Panc1 (cell line): ENCODE measurements at regions not wholly inside any gene's neighbourhood (a gene's known extent, or its start where the extent isn't known, plus 50 kb on each side); places are given as distances from the start of the nearest gene placed in this dataset.

Experiments used
- ATAC-seq: fragments of 200-7000 bp; cut with Tn5 transposase; 2 replicates; pipeline ENCODE4 v1.9.1; 2020; ENCODE audit warnings: mild to moderate bottlenecking, moderate library complexity
- BruUV-seq: library from RNA; stranded (reverse); fragments of 400-500 nt; replicated peaks from 2 replicates; lab custom pipeline; 2021; lab: Mats Ljungman, UMichigan
- CTCF ChIA-PET: fragments of 300-600 bp; sonication (Branson Sonifier 250); formaldehyde crosslinking; loops from one replicate; lab custom pipeline; 2022; ENCODE audit warnings: antibody characterized with exemption; lab: Charles Lee
- POLR2A ChIA-PET: fragments of 300-600 bp; sonication (Branson Sonifier 250); formaldehyde crosslinking; loops from one replicate; lab custom pipeline; 2022; ENCODE audit warnings: antibody characterized with exemption; lab: Charles Lee
- DNase-seq: peaks from one replicate; pipeline ENCODE4 v3.0.0-alpha.2; 2010; ENCODE audit warnings: low read depth, low spot score
- H3K27ac ChIP-seq: 2 replicates; pipeline ENCODE4 v1.5.1; 2011; ENCODE audit warnings: mild to moderate bottlenecking, low read length, inconsistent platforms
- H3K27me3 ChIP-seq: fragments of 200-500 bp; sonication (Bioruptor generic); 2 replicates; pipeline ENCODE4 v1.6.0; 2014; ENCODE audit warnings: low read length, inconsistent platforms; ENCODE audit not compliant: control insufficient read depth, insufficient read depth
- H3K36me3 ChIP-seq: fragments of 200-500 bp; sonication (Bioruptor generic); 2 replicates; pipeline ENCODE4 v1.5.1; 2014; ENCODE audit warnings: inconsistent platforms, mild to moderate bottlenecking, low read length, moderate library complexity; ENCODE audit not compliant: control insufficient read depth, insufficient read depth
- H3K4me1 ChIP-seq: 2 replicates; pipeline ENCODE4 v1.5.1; 2011; ENCODE audit warnings: inconsistent platforms, mild to moderate bottlenecking, low read length, moderate library complexity; ENCODE audit not compliant: control insufficient read depth, insufficient read depth
- H3K4me3 ChIP-seq, 2 experiments: 2 replicates each; pipeline ENCODE4 v1.5.1; 2011 to 2012; ENCODE audit warnings: low read depth in 2 of 2, low read length in 2 of 2, mild to moderate bottlenecking in 2 of 2, inconsistent platforms in 1 of 2, moderate library complexity in 1 of 2
- H3K9me3 ChIP-seq: fragments of 200-500 bp; sonication (Bioruptor generic); 2 replicates; pipeline ENCODE4 v1.5.1; 2014; ENCODE audit warnings: low read depth, mild to moderate bottlenecking, inconsistent platforms, low read length, moderate library complexity; ENCODE audit not compliant: control insufficient read depth, insufficient read depth
- CTCF ChIP-seq: fragments of 450-650 bp; IDR thresholded peaks from 2 replicates; pipeline ENCODE4 v1.5.1; 2017; ENCODE audit warnings: mild to moderate bottlenecking
- POLR2AphosphoS5 ChIP-seq: IDR thresholded peaks from 2 replicates; pipeline ENCODE4 v1.6.1; 2012; ENCODE audit warnings: mild to moderate bottlenecking, low read depth, low read length, moderate library complexity
- SIN3A ChIP-seq: IDR thresholded peaks from 2 replicates; pipeline ENCODE4 v1.6.1; 2012; ENCODE audit warnings: low read depth, mild to moderate bottlenecking, low read length, moderate library complexity, borderline replicate concordance; ENCODE audit not compliant: insufficient read depth
- TCF7L2 ChIP-seq: IDR thresholded peaks from 2 replicates; pipeline ENCODE4 v1.6.1; 2011; ENCODE audit warnings: mild to moderate bottlenecking, low read depth, low read length, inconsistent platforms
- in situ Hi-C: cut with HindIII; loops from 2 replicates; pipeline ENCODE4 v1.10.0; 2016; ENCODE audit warnings: low sequenced_read_pairs, low pct_unique_long_range_greater_than_20kb
- intact Hi-C: fragments of 100-400 bp; cut with micrococcal nuclease; formaldehyde crosslinking; loops from one replicate; pipeline ENCODE4 v1.10.0; 2022; ENCODE audit not compliant: unreplicated experiment
- TF ChIP-seq, protein P1 (sequence below), 2 experiments: IDR thresholded peaks; 2 replicates each; pipeline ENCODE4 v1.6.1; 2011 to 2012; ENCODE audit warnings: low read depth in 2 of 2, control low read depth in 1 of 2, low read length in 1 of 2, mild to moderate bottlenecking in 1 of 2, moderate library complexity in 1 of 2; ENCODE audit not compliant: insufficient read depth in 1 of 2

GRCh38 chrX:13418126-13419097 is 98.6 kb upstream of the ATXN3L start:
- ATAC-seq (no peak), DNase-seq (no peak)
- in situ Hi-C loops, result no loop called here
- no peaks in the 10 kb centered on the region for H3K27me3 ChIP-seq
- no TSS peak for BruUV-seq
- intact Hi-C loops, result no loop called here
- H3K4me3 ChIP-seq, result no peak overlapping the region
- TF ChIP-seq TCF7L2 (no peak), SIN3A (no peak), CTCF (no peak), POLR2AphosphoS5 (no peak)
- TF ChIP-seq, protein P1, sequence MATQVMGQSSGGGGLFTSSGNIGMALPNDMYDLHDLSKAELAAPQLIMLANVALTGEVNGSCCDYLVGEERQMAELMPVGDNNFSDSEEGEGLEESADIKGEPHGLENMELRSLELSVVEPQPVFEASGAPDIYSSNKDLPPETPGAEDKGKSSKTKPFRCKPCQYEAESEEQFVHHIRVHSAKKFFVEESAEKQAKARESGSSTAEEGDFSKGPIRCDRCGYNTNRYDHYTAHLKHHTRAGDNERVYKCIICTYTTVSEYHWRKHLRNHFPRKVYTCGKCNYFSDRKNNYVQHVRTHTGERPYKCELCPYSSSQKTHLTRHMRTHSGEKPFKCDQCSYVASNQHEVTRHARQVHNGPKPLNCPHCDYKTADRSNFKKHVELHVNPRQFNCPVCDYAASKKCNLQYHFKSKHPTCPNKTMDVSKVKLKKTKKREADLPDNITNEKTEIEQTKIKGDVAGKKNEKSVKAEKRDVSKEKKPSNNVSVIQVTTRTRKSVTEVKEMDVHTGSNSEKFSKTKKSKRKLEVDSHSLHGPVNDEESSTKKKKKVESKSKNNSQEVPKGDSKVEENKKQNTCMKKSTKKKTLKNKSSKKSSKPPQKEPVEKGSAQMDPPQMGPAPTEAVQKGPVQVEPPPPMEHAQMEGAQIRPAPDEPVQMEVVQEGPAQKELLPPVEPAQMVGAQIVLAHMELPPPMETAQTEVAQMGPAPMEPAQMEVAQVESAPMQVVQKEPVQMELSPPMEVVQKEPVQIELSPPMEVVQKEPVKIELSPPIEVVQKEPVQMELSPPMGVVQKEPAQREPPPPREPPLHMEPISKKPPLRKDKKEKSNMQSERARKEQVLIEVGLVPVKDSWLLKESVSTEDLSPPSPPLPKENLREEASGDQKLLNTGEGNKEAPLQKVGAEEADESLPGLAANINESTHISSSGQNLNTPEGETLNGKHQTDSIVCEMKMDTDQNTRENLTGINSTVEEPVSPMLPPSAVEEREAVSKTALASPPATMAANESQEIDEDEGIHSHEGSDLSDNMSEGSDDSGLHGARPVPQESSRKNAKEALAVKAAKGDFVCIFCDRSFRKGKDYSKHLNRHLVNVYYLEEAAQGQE (IDR thresholded peaks at IDR 0.05; ENCODE audit: insufficient read depth in 1 of 2, low read depth in 2 of 2, low read length in 1 of 2), result no peak
- no peaks in the 10 kb centered on the region for H3K4me1 ChIP-seq
- H3K36me3 ChIP-seq, result no peaks in the 10 kb centered on the region
- ChIA-PET POLR2A (no interaction called here), CTCF (no interaction called here)
- H3K9me3 ChIP-seq, result no peaks in the 10 kb centered on the region
- 0 out of 2 replicates have a peak overlapping the region, but pooled peaks have one; percentile 17 for H3K27ac ChIP-seq

DNA sequence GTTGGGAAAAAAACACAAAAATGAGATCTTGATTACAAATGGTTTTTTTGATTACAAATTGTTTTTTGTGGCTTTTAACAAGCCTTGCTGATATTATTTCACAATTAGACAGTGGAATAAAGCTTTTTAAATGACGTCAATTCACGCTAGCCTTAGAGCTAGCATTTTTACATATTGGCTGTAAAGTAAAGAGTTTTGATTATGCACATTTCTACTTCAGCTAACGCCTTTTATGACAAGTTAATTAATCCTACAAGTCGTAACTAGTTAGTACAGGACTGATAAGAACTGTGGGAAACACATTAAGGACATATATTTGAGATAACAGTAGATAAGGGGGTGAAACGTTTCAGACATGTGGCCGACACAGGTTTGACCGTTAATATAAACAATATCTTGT is 95.7 kb upstream of the ATXN3L start:
- no peak for ATAC-seq
- H3K9me3 ChIP-seq, result no peaks in the 10 kb centered on the region
- in situ Hi-C loops (no loop called here), intact Hi-C loops (no loop called here)
- ChIA-PET CTCF (no interaction called here), POLR2A (no interaction called here)
- no TSS peak for BruUV-seq
- H3K4me3 ChIP-seq, result no peak overlapping the region
- H3K27ac ChIP-seq, result no peak overlapping the region
- no peak for TF ChIP-seq TCF7L2
- TF ChIP-seq POLR2AphosphoS5, result no peak
- no peak for TF ChIP-seq CTCF
- TF ChIP-seq, protein P1 (IDR thresholded peaks at IDR 0.05; ENCODE audit: insufficient read depth in 1 of 2, low read depth in 2 of 2, low read length in 1 of 2), result no peak
- no peak for TF ChIP-seq SIN3A
- no peak for DNase-seq
- H3K27me3 ChIP-seq, result no peaks in the 10 kb centered on the region
- no peaks in the 10 kb centered on the region for H3K4me1 ChIP-seq
- no peaks in the 10 kb centered on the region for H3K36me3 ChIP-seq
